ENCODE measurements at regions not wholly inside any gene's neighbourhood (a gene's known extent, or its start where the extent isn't known, plus 50 kb on each side); places are given as distances from the start of the nearest gene placed in this dataset.

- DNase-seq (no peak), ATAC-seq (no peak)
- no peak overlapping the region for H3K27ac ChIP-seq
- H3K36me3 ChIP-seq: no peaks in the 10 kb centered on the region
- in situ Hi-C loops (cut with MboI; ENCODE audit: low sequenced_read_pairs in 4 of 4) (no loop called here), intact Hi-C loops (cut with DNase I; ENCODE audit: low total_unique reads) (no loop called here)
- peaks cover 0 to 4% (median 0%) of the 10 kb centered on the region in 3 donors for H3K9me3 ChIP-seq
- no peaks in the 10 kb centered on the region for H3K4me1 ChIP-seq
- TF ChIP-seq POLR2A (IDR thresholded peaks at IDR 0.05): no peak
- no peak overlapping the region for H3K4me3 ChIP-seq
- H3K27me3 ChIP-seq: no peaks in the 10 kb centered on the region
Measured at GRCh38 chr13:60851378-60851777, 454.4 kb downstream of the TDRD3 start.

DNA sequence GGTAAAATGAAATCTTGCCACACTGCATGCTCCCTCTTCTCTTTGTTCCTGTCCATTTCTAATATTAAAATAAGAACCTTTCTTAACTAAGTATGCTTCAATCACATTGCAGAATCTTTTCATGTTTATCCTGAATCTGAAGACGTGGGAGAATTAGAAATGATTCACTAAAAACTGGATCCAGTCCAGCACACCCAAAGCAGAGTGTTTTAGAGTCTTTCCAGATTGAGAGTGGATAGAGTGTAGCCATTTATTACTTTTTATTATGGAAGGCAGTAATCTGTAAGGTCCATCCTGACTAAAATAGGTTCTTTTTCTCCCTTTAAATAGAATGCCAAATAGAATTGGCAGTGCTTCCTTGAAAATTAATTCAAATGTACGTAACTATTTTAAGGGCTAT lies 453.5 kb downstream of the TDRD3 start:
- H3K4me3 ChIP-seq: no peak overlapping the region
- intact Hi-C loops (cut with DNase I; ENCODE audit: low total_unique reads) (no loop called here), in situ Hi-C loops (cut with MboI; ENCODE audit: low sequenced_read_pairs in 4 of 4) (no loop called here)
- DNase-seq (no peak), ATAC-seq (no peak)
- no peaks in the 10 kb centered on the region for H3K4me1 ChIP-seq
- no peak for TF ChIP-seq POLR2A (IDR thresholded peaks at IDR 0.05)
- TF ChIP-seq, protein P1, sequence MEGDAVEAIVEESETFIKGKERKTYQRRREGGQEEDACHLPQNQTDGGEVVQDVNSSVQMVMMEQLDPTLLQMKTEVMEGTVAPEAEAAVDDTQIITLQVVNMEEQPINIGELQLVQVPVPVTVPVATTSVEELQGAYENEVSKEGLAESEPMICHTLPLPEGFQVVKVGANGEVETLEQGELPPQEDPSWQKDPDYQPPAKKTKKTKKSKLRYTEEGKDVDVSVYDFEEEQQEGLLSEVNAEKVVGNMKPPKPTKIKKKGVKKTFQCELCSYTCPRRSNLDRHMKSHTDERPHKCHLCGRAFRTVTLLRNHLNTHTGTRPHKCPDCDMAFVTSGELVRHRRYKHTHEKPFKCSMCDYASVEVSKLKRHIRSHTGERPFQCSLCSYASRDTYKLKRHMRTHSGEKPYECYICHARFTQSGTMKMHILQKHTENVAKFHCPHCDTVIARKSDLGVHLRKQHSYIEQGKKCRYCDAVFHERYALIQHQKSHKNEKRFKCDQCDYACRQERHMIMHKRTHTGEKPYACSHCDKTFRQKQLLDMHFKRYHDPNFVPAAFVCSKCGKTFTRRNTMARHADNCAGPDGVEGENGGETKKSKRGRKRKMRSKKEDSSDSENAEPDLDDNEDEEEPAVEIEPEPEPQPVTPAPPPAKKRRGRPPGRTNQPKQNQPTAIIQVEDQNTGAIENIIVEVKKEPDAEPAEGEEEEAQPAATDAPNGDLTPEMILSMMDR (IDR thresholded peaks at IDR 0.05 in 4 of 5, conservative IDR thresholded peaks at IDR 0.05 in 1 of 5): no peak
- H3K27ac ChIP-seq: no peak overlapping the region
- H3K9me3 ChIP-seq: peaks cover 0 to 4% (median 0%) of the 10 kb centered on the region in 3 donors
- H3K36me3 ChIP-seq: no peaks in the 10 kb centered on the region
- H3K27me3 ChIP-seq: no peaks in the 10 kb centered on the region

DNA sequence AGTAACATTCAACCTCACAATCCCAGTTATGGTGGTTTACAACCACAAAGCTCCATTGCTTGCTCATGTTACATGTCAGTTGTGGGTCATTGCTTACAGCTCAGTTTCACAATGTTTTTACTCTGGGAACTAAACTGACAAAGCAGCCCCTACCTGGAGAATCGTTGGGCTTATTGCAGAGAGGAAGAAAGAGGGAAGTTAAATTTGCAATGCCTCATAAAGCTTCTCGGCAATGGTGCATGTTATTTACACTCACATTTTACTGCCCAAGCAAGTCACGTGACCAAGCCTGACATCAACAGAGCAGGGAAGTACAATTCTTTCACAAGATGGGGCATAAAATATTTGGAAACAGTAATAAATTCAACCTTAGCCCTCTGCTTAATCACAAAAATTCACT lies 441.6 kb downstream of the TDRD3 start:
- ATAC-seq (no peak), DNase-seq (no peak)
- no peak overlapping the region for H3K27ac ChIP-seq
- H3K27me3 ChIP-seq: no peaks in the 10 kb centered on the region
- intact Hi-C loops (cut with DNase I; ENCODE audit: low total_unique reads) (no loop called here), in situ Hi-C loops (cut with MboI; ENCODE audit: low sequenced_read_pairs in 4 of 4) (no loop called here)
- H3K4me1 ChIP-seq: no peaks in the 10 kb centered on the region
- no peak overlapping the region for H3K4me3 ChIP-seq
- H3K9me3 ChIP-seq: no peaks in the 10 kb centered on the region
- H3K36me3 ChIP-seq: no peaks in the 10 kb centered on the region
- TF ChIP-seq, protein P1 (IDR thresholded peaks at IDR 0.05 in 4 of 5, conservative IDR thresholded peaks at IDR 0.05 in 1 of 5): no peak
- TF ChIP-seq POLR2A (IDR thresholded peaks at IDR 0.05): no peak

DNA sequence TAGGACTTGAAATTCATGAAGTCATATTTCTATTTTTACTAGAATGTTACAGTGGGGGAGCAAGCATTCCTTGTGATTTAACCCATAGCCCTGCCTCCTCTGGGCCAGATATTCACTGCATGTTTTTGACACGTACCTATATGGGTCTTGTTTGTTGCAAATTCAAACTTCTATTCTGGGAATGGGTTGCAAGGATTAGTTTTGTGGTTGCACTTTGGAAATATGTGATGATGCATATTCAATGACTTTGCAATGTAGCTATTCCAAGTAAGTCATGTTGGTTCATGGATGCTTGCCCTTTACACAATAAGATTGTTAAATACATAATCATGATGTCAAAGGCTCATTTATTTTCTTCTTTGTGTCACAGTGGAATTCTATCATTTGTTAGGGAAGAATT lies 440.8 kb downstream of the TDRD3 start:
- no peaks in the 10 kb centered on the region for H3K36me3 ChIP-seq
- H3K9me3 ChIP-seq: no peaks in the 10 kb centered on the region
- H3K4me3 ChIP-seq: no peak overlapping the region
- in situ Hi-C loops (cut with MboI; ENCODE audit: low sequenced_read_pairs in 4 of 4) (no loop called here), intact Hi-C loops (cut with DNase I; ENCODE audit: low total_unique reads) (no loop called here)
- TF ChIP-seq POLR2A (IDR thresholded peaks at IDR 0.05): no peak
- TF ChIP-seq, protein P1 (IDR thresholded peaks at IDR 0.05 in 4 of 5, conservative IDR thresholded peaks at IDR 0.05 in 1 of 5): no peak
- ATAC-seq: no peak
- H3K27ac ChIP-seq: no peak overlapping the region
- DNase-seq: no peak
- H3K27me3 ChIP-seq: no peaks in the 10 kb centered on the region
- H3K4me1 ChIP-seq: no peaks in the 10 kb centered on the region

DNA sequence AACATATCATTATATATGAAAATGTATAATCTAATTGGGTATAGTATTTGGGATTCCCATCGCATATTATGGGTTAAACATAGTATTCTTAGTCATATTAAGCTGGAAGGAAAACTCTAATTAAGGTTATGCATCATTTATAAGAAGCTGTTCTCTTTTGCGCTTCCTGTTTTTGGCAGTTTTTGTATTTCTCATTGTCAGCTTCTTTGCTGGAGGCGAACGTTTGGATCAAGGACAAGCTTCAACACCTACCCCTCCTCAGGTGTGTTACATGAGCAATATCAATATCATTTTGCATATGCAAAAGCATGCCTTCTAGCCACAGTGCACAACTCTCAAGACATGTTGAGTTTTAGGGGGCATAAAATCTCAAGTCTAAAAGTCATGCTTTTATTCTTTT lies 439.8 kb downstream of the TDRD3 start:
- intact Hi-C loops (cut with DNase I; ENCODE audit: low total_unique reads) (no loop called here), in situ Hi-C loops (cut with MboI; ENCODE audit: low sequenced_read_pairs in 4 of 4) (no loop called here)
- no peaks in the 10 kb centered on the region for H3K36me3 ChIP-seq
- no peak overlapping the region for H3K27ac ChIP-seq
- no peak overlapping the region for H3K4me3 ChIP-seq
- no peaks in the 10 kb centered on the region for H3K9me3 ChIP-seq
- H3K27me3 ChIP-seq: no peaks in the 10 kb centered on the region
- TF ChIP-seq, protein P1 (IDR thresholded peaks at IDR 0.05 in 4 of 5, conservative IDR thresholded peaks at IDR 0.05 in 1 of 5): no peak
- TF ChIP-seq POLR2A (IDR thresholded peaks at IDR 0.05): no peak
- no peak for ATAC-seq
- no peaks in the 10 kb centered on the region for H3K4me1 ChIP-seq
- no peak for DNase-seq

Data from gastrocnemius medialis (tissue), 4 donors.